Hematopoietic multipotent progenitor cell treated with erythropoietin and hydrocortisone succinate and interleukin-3 and kit ligand, for 17 days (in vitro differentiated cells): ENCODE measurements at regions not wholly inside any gene's neighbourhood (a gene's known extent, or its start where the extent isn't known, plus 50 kb on each side); places are given as distances from the start of the nearest gene placed in this dataset.

ENCODE experiments used
- DNase-seq: peaks from one replicate; pipeline ENCODE4 v3.0.0-alpha.2; 2015; ENCODE audit warnings: low spot score

- no peak for DNase-seq
Observed at GRCh38 chr1:57866998-57867397, 443.1 kb upstream of the DAB1 start.

GRCh38 chr1:57860931-57861565, 437.2 kb upstream of the DAB1 start:
- DNase-seq: no peak

- no peak for DNase-seq
Observed at GRCh38 chr1:57860325-57860724, 436.5 kb upstream of the DAB1 start.

GRCh38 chr1:57858740-57859139, 434.9 kb upstream of the DAB1 start:
- DNase-seq: no peak

GRCh38 chr1:57857809-57858208, 433.9 kb upstream of the DAB1 start:
- DNase-seq: no peak

- no peak for DNase-seq
Observed at GRCh38 chr1:57854436-57854835, 430.6 kb upstream of the DAB1 start.

GRCh38 chr1:57850176-57850940, 426.5 kb upstream of the DAB1 start:
- DNase-seq: no peak

GRCh38 chr1:57848406-57848805, 424.5 kb upstream of the DAB1 start:
- no peak for DNase-seq

GRCh38 chr1:57845041-57845440, 421.2 kb upstream of the DAB1 start:
- DNase-seq: no peak

GRCh38 chr1:57844382-57844980, 420.6 kb upstream of the DAB1 start:
- DNase-seq: no peak

GRCh38 chr1:57843760-57844159, 419.9 kb upstream of the DAB1 start:
- DNase-seq: no peak

- DNase-seq: no peak
Observed at GRCh38 chr1:57839526-57839925, 415.7 kb upstream of the DAB1 start.

- no peak for DNase-seq
Observed at GRCh38 chr1:57839067-57839466, 415.2 kb upstream of the DAB1 start.

- no peak for DNase-seq
Observed at GRCh38 chr1:57835620-57836019, 411.8 kb upstream of the DAB1 start.

GRCh38 chr1:57833296-57833695, 409.4 kb upstream of the DAB1 start:
- DNase-seq: no peak

GRCh38 chr1:57832612-57833011, 408.8 kb upstream of the DAB1 start:
- DNase-seq: no peak

- no peak for DNase-seq
Observed at GRCh38 chr1:57831624-57832023, 407.8 kb upstream of the DAB1 start.

- no peak for DNase-seq
Observed at GRCh38 chr1:57826535-57826934, 402.7 kb upstream of the DAB1 start.

GRCh38 chr1:57824535-57824934, 400.7 kb upstream of the DAB1 start:
- no peak for DNase-seq

GRCh38 chr1:57820356-57821095, 396.7 kb upstream of the DAB1 start:
- DNase-seq: no peak

GRCh38 chr1:57819893-57820292, 396.0 kb upstream of the DAB1 start:
- DNase-seq: no peak

- DNase-seq: no peak
Observed at GRCh38 chr1:57803586-57803985, 379.7 kb upstream of the DAB1 start.

GRCh38 chr1:57800376-57800775, 376.5 kb upstream of the DAB1 start:
- DNase-seq: no peak
